Nephron progenitor cell (in vitro differentiated cells): ENCODE measurements at regions not wholly inside any gene's neighbourhood (a gene's known extent, or its start where the extent isn't known, plus 50 kb on each side); places are given as distances from the start of the nearest gene placed in this dataset.
A peak's percentile ranks its signal among the peaks of the same experiment; 100 is the strongest.

Source experiments
- DNase-seq: peaks from one replicate; pipeline ENCODE4 v3.0.0; 2021
- H3K27ac Mint-ChIP-seq: 2 replicates; pipeline ENCODE4 v1.8.0; 2021; ENCODE audit warnings: mild to moderate bottlenecking, moderate library complexity, mixed read lengths
- H3K27me3 Mint-ChIP-seq: 2 replicates; pipeline ENCODE4 v1.8.0; 2021; ENCODE audit warnings: mild to moderate bottlenecking, low read depth, mixed read lengths; ENCODE audit not compliant: poor library complexity
- H3K36me3 Mint-ChIP-seq: 2 replicates; pipeline ENCODE4 v1.8.0; 2021; ENCODE audit warnings: low read depth, mixed read lengths
- H3K4me1 Mint-ChIP-seq: 2 replicates; pipeline ENCODE4 v1.8.0; 2021; ENCODE audit warnings: mixed read lengths
- H3K4me3 Mint-ChIP-seq: 2 replicates; pipeline ENCODE4 v1.8.0; 2021; ENCODE audit warnings: mild to moderate bottlenecking, moderate library complexity, mixed read lengths
- H3K9me3 Mint-ChIP-seq: 2 replicates; pipeline ENCODE4 v1.8.0; 2021; ENCODE audit warnings: mild to moderate bottlenecking, moderate library complexity, mixed read lengths
- TF ChIP-seq, protein P1 (sequence below): fragments of 200-600 bp; sonication (generic); IDR thresholded peaks from 2 replicates; pipeline ENCODE4 v1.5.0; 2021; ENCODE audit warnings: antibody characterized with exemption

- DNase-seq: no peak
- Mint-ChIP-seq H3K36me3 (no peaks in the 10 kb centered on the region), H3K27ac (no peak overlapping the region), H3K27me3 (peaks cover 5% of the 10 kb centered on the region), H3K9me3 (peaks cover 9% of the 10 kb centered on the region), H3K4me3 (no peak overlapping the region), H3K4me1 (peaks cover 5% of the 10 kb centered on the region)
- TF ChIP-seq, protein P1, sequence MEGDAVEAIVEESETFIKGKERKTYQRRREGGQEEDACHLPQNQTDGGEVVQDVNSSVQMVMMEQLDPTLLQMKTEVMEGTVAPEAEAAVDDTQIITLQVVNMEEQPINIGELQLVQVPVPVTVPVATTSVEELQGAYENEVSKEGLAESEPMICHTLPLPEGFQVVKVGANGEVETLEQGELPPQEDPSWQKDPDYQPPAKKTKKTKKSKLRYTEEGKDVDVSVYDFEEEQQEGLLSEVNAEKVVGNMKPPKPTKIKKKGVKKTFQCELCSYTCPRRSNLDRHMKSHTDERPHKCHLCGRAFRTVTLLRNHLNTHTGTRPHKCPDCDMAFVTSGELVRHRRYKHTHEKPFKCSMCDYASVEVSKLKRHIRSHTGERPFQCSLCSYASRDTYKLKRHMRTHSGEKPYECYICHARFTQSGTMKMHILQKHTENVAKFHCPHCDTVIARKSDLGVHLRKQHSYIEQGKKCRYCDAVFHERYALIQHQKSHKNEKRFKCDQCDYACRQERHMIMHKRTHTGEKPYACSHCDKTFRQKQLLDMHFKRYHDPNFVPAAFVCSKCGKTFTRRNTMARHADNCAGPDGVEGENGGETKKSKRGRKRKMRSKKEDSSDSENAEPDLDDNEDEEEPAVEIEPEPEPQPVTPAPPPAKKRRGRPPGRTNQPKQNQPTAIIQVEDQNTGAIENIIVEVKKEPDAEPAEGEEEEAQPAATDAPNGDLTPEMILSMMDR: no peak
Measured at GRCh38 chr10:36048780-36049179, 406.7 kb upstream of the FZD8 start.

GRCh38 chr10:36048236-36048635 is 406.1 kb upstream of the FZD8 start:
- H3K9me3 Mint-ChIP-seq: peaks cover 7% of the 10 kb centered on the region
- no peak overlapping the region for H3K4me3 Mint-ChIP-seq
- no peak overlapping the region for H3K27ac Mint-ChIP-seq
- H3K4me1 Mint-ChIP-seq: peaks cover 5% of the 10 kb centered on the region
- peaks cover 5% of the 10 kb centered on the region for H3K27me3 Mint-ChIP-seq
- TF ChIP-seq, protein P1: no peak
- H3K36me3 Mint-ChIP-seq: no peaks in the 10 kb centered on the region
- DNase-seq: no peak

- Mint-ChIP-seq H3K4me3 (no peak overlapping the region), H3K27me3 (peaks cover 4% of the 10 kb centered on the region), H3K27ac (no peak overlapping the region), H3K4me1 (peaks cover 5% of the 10 kb centered on the region), H3K9me3 (peaks cover 6% of the 10 kb centered on the region), H3K36me3 (no peaks in the 10 kb centered on the region)
- TF ChIP-seq, protein P1: no peak
- no peak for DNase-seq
Measured at GRCh38 chr10:36042135-36042534, 400.0 kb upstream of the FZD8 start.

GRCh38 chr10:36038316-36038955 is 396.3 kb upstream of the FZD8 start:
- Mint-ChIP-seq H3K4me1 (peaks cover 5% of the 10 kb centered on the region), H3K27ac (peak overlapping the region; percentile 57), H3K4me3 (no peak overlapping the region), H3K9me3 (peaks cover 6% of the 10 kb centered on the region), H3K36me3 (no peaks in the 10 kb centered on the region), H3K27me3 (peaks cover 4% of the 10 kb centered on the region)
- TF ChIP-seq, protein P1: no peak
- DNase-seq: no peak

DNA sequence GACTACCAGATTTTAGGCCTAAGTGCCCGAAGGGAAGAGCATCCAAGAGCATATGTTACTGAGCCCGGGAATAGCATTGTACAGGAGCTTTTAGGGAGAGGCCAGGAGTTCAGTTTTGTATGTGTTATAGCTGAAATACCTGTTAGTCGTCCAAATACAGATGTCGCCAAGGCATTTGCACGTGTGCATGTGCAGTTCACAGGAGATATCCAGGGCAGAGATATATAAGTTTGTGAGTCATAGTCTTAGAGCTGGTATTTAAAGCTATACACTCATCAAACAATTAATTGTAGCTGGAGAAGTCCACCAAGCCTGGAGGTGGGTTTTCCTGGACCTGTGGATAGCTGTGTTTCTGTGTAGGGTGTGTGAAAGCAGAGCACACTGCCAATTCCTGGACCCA is 394.0 kb upstream of the FZD8 start:
- no peak overlapping the region for H3K4me3 Mint-ChIP-seq
- peaks cover 5% of the 10 kb centered on the region for H3K4me1 Mint-ChIP-seq
- no peaks in the 10 kb centered on the region for H3K36me3 Mint-ChIP-seq
- H3K9me3 Mint-ChIP-seq: no peaks in the 10 kb centered on the region
- DNase-seq: no peak
- TF ChIP-seq, protein P1: no peak
- no peak overlapping the region for H3K27ac Mint-ChIP-seq
- H3K27me3 Mint-ChIP-seq: peaks cover 4% of the 10 kb centered on the region

DNA sequence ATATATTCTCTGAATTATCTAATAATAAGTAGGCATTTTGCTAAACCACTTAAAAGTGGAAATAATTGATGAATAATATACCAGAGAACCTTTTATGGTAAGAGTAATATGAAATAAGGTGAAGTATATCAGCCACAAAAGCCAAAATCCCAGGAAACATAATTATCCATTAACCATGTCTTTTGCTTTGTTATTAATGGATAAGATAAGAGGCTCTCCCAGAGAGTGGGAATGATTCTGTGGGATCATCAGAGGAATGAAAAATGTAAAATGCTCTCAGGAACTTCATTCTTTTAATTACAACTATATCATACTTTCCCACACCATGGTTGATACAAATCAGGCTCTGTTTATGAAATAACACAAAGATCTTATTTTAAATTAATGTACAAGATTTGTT is 391.7 kb upstream of the FZD8 start:
- H3K27ac Mint-ChIP-seq: no peak overlapping the region
- H3K4me1 Mint-ChIP-seq: no peaks in the 10 kb centered on the region
- TF ChIP-seq, protein P1: no peak
- H3K27me3 Mint-ChIP-seq: peaks cover 4% of the 10 kb centered on the region
- no peaks in the 10 kb centered on the region for H3K36me3 Mint-ChIP-seq
- H3K4me3 Mint-ChIP-seq: no peak overlapping the region
- no peak for DNase-seq
- H3K9me3 Mint-ChIP-seq: no peaks in the 10 kb centered on the region
